HL-60 (cell line): ENCODE measurements at regions not wholly inside any gene's neighbourhood (a gene's known extent, or its start where the extent isn't known, plus 50 kb on each side); places are given as distances from the start of the nearest gene placed in this dataset.
"Not testable (repeated sequence)": the region's sequence is repeated elsewhere in the genome, so short reads cannot be mapped to it uniquely, and the experiment has no call there.

ENCODE experiments used
- DNase-seq, 2 experiments: peaks; one replicate each; pipeline ENCODE4 v3.0.0-alpha.2; 2010 to 2020; ENCODE audit warnings: low read depth in 1 of 2, low spot score in 1 of 2
- H3K27ac ChIP-seq: fragments of 250-450 bp; sonication (Bioruptor Pico); replicated peaks from 2 replicates; pipeline ENCODE4 v1.5.1; 2020; ENCODE audit warnings: mild to moderate bottlenecking, moderate library complexity
- H3K27me3 ChIP-seq: fragments of 250-450 bp; sonication (Bioruptor Pico); 2 replicates; pipeline ENCODE4 v1.5.1; 2021; ENCODE audit warnings: mild to moderate bottlenecking, moderate library complexity; ENCODE audit not compliant: insufficient read depth, poor library complexity, severe bottlenecking
- H3K4me3 ChIP-seq: replicated peaks from 2 replicates; pipeline ENCODE4 v1.5.1; 2011; ENCODE audit warnings: mild to moderate bottlenecking, control low read depth, low read length; ENCODE audit not compliant: insufficient read depth
- GABPA ChIP-seq: IDR thresholded peaks from 2 replicates; pipeline ENCODE4 v1.6.1; 2012; ENCODE audit warnings: low read depth
- POLR2AphosphoS5 ChIP-seq: IDR thresholded peaks from 2 replicates; pipeline ENCODE4 v1.6.1; 2012; ENCODE audit warnings: low read depth
- REST ChIP-seq: IDR thresholded peaks from 2 replicates; pipeline ENCODE4 v1.6.1; 2012; ENCODE audit warnings: low read depth; ENCODE audit not compliant: insufficient replicate concordance
- SPI1 ChIP-seq: IDR thresholded peaks from 2 replicates; pipeline ENCODE4 v1.6.1; 2012; ENCODE audit warnings: low read depth, mild to moderate bottlenecking, borderline replicate concordance
- TF ChIP-seq, protein P1 (sequence below): IDR thresholded peaks from one replicate; pipeline ENCODE4 v1.5.1; 2011; ENCODE audit warnings: low read length, control low read depth, inconsistent platforms; ENCODE audit not compliant: insufficient read depth

GRCh38 chr20:52031563-52032303 is 159.8 kb downstream of the ZFP64 start:
- no peak for TF ChIP-seq POLR2AphosphoS5
- TF ChIP-seq, protein P1, sequence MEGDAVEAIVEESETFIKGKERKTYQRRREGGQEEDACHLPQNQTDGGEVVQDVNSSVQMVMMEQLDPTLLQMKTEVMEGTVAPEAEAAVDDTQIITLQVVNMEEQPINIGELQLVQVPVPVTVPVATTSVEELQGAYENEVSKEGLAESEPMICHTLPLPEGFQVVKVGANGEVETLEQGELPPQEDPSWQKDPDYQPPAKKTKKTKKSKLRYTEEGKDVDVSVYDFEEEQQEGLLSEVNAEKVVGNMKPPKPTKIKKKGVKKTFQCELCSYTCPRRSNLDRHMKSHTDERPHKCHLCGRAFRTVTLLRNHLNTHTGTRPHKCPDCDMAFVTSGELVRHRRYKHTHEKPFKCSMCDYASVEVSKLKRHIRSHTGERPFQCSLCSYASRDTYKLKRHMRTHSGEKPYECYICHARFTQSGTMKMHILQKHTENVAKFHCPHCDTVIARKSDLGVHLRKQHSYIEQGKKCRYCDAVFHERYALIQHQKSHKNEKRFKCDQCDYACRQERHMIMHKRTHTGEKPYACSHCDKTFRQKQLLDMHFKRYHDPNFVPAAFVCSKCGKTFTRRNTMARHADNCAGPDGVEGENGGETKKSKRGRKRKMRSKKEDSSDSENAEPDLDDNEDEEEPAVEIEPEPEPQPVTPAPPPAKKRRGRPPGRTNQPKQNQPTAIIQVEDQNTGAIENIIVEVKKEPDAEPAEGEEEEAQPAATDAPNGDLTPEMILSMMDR: no peak
- TF ChIP-seq REST: no peak
- TF ChIP-seq SPI1: no peak
- TF ChIP-seq GABPA: no peak
- H3K27me3 ChIP-seq: no peaks in the 10 kb centered on the region
- no peak overlapping the region for H3K4me3 ChIP-seq
- no peak overlapping the region for H3K27ac ChIP-seq
- no peak for DNase-seq

DNA sequence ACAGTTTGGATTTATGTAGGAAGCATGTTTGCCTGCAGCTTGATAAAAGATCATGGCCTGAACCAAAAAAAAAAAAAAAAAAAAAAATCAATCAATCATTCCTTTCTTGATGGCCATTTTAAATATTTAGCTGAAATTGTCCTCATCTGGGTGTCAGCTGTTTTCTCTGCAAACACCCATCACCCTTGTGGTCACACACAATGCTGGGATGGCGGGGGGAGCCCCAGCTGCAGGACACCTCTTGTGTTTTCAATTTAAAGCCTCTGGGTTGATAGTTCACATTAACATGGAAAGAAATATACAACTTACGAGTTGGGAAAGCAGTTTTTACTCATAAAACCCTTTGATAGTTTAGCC is 160.4 kb downstream of the ZFP64 start:
- Histone ChIP-seq H3K27ac (no peak overlapping the region), H3K4me3 (no peak overlapping the region), H3K27me3 (no peaks in the 10 kb centered on the region)
- TF ChIP-seq SPI1 (no peak), GABPA (no peak), REST (no peak), POLR2AphosphoS5 (no peak)
- TF ChIP-seq, protein P1: no peak
- no peak for DNase-seq

DNA sequence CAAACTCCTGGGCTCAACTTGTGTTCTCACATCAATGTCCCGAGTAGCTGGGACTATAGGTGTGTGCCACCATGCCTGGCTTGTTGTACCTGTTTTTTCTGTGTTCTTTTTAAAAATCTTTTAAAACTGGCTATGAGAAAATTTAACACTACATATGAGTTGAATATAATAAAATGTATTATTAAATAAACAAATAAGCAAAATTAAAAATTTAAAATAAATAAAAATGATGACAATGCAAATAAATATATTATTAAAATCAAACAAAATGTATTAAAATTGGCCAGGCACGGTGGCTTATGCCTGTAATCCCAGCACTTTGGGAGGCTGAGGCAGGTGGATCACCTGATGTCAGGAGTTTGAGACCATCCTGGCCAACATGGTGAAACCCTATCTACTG is 162.4 kb downstream of the ZFP64 start:
- H3K4me3 ChIP-seq, DNase-seq, H3K27me3 ChIP-seq, H3K27ac ChIP-seq: not testable (repeated sequence)

DNA sequence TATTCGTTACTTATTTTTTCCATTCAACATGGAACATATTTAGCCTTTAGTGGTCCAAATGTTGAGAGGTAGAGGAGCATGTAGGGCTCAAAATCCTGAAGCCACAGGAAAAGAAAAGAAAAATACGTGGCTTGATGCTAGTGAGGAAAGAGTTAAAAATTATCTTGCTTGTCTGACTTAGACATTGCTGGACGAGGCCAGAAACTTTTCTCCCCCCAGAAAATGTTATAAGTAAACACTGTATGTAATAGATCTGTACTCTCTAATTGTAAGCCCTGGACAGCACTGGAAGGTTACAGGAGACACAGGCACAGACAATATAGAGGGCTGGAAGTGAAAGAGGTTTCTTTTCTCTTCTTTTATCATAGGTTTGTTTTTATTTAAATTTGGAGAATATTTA is 165.6 kb downstream of the ZFP64 start:
- no peaks in the 10 kb centered on the region for H3K27me3 ChIP-seq
- no peak overlapping the region for H3K4me3 ChIP-seq
- TF ChIP-seq, protein P1: no peak
- TF ChIP-seq GABPA (no peak), SPI1 (no peak), REST (no peak), POLR2AphosphoS5 (no peak)
- H3K27ac ChIP-seq: no peak overlapping the region
- DNase-seq: no peak
